ENCODE measurements at regions not wholly inside any gene's neighbourhood (a gene's known extent, or its start where the extent isn't known, plus 50 kb on each side); places are given as distances from the start of the nearest gene placed in this dataset.

GRCh38 chr4:27947302-27947701, 1086.7 kb downstream of the STIM2 start:
- TF ChIP-seq CTCF (IDR thresholded peaks at IDR 0.05; ENCODE audit: insufficient read depth, low read depth, low read length), result no peak
- no peak for TF ChIP-seq EZH2 (IDR thresholded peaks at IDR 0.05; ENCODE audit: insufficient read depth, low read length)

Measured in astrocyte (in vitro differentiated cells and primary cell).